Fibroblast of skin of right quadriceps (primary cell): ENCODE measurements at regions not wholly inside any gene's neighbourhood (a gene's known extent, or its start where the extent isn't known, plus 50 kb on each side); places are given as distances from the start of the nearest gene placed in this dataset.
"Not testable (repeated sequence)": the region's sequence is repeated elsewhere in the genome, so short reads cannot be mapped to it uniquely, and the experiment has no call there.

Source experiments
- DNase-seq: peaks from one replicate; pipeline ENCODE4 v3.0.0-alpha.2; 2013

- no peak for DNase-seq
Observed at GRCh38 chr9:78678877-78679276, 382.0 kb downstream of the PSAT1 start.

GRCh38 chr9:78680196-78680595 lies 383.3 kb downstream of the PSAT1 start:
- no peak for DNase-seq

GRCh38 chr9:78682216-78682615 lies 385.3 kb downstream of the PSAT1 start:
- no peak for DNase-seq

DNA sequence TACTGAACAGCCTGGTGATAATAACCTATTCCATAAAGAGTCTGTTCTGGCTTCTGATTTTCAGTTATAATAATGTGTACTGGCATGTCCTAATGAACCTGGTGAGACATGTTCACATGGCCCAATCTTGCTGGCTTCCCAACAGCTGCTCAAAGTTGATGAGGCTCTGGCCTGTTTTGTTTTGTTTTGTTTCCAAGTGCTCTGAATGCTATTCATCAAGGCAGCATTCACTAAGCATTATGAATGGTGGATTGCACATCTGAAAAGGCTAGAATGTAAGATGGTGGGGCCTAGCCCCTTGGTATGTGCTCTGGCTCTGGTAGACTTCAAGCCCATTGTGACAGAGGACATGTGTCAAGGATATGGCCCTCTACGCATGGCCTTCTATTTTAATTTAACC lies 388.5 kb downstream of the PSAT1 start:
- no peak for DNase-seq

DNA sequence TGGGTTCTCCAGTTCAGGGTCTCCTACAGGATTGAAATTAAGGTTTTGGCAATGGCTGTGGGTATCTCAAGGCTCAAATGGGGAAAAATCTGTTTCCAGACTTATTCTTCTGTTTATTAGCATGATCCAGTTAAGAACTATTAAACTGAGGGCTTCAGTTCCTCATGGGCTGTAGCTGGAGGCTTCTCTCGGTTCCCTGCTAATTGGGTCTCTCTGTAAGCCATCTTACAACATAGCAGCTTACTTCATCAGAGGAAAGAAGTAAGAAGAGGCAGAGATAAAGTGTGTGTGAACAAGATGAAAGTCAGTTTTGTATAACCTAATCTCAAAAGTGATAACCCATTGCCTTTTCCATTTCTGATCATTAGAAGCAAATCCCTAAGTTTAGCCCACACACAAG lies 391.9 kb downstream of the PSAT1 start:
- DNase-seq, result no peak

DNA sequence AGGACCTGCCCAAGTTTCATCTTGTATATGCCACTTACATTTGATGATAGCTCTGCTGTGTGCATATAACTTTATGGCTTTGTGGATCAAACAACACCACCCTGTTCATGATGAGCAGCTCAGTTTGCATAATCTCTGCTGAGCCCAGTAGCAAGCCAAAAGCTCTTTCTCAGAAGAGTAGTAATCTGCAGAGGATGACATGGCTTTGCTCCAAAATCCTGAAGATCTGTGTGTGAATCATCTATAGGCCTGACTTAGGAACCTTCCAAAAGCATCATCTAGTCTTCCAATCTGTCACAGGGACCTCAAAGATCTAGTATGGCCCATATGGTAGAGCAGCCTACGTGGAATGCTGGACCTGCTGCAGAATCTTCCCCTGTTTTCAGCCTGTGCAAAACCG lies 394.6 kb downstream of the PSAT1 start:
- peak; percentile 66 for DNase-seq

GRCh38 chr9:78692871-78693270 lies 395.9 kb downstream of the PSAT1 start:
- DNase-seq, result peak; percentile 83

DNA sequence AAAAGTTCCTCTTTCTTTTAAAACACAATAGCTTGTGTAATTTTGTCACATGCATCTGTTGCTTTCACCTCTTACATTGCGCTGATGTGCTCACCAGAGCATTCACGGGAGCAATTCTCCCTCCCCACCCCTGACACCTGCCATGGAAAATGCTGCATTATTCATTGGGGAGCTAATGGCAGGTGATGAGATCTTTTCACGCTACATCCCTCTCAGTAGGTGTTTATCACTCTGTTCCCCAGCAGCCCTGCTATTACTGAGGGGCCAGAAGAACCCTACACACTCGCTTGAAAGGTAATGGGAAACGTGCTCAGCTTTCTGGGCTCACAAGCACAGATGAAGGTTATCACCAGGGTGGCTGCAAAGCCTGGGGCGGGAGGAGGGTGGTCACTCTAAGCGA lies 398.0 kb downstream of the PSAT1 start:
- DNase-seq, result no peak

DNA sequence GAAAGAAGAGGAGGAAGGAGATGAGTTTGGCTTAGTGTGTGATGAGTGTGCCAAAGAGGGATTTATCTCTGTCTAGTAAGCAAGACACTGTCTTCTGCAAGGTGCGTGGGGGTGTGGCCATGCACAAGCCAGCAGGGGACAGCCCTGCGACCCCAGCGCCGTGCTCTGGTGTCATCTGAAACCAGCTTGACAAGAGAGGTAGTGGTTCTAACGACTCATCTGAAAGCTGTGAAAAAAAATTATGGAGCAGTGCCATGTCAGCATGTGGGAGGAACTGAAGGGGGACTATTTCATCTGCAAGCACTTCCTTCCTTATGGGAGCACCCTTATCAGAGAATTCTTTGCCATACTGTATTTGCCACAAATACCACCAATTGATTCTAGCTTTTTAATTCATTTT lies 398.6 kb downstream of the PSAT1 start:
- DNase-seq, result no peak

GRCh38 chr9:78697618-78698017 lies 400.7 kb downstream of the PSAT1 start:
- peak; percentile 42 for DNase-seq

GRCh38 chr9:78698371-78698770 lies 401.4 kb downstream of the PSAT1 start:
- DNase-seq, result no peak

- DNase-seq, result peak; percentile 37
Observed at GRCh38 chr9:78699217-78699616, 402.3 kb downstream of the PSAT1 start.

GRCh38 chr9:78704153-78704552 lies 407.2 kb downstream of the PSAT1 start:
- DNase-seq, result not testable (repeated sequence)

- DNase-seq, result no peak
Observed at GRCh38 chr9:78707080-78707479, 410.2 kb downstream of the PSAT1 start.

DNA sequence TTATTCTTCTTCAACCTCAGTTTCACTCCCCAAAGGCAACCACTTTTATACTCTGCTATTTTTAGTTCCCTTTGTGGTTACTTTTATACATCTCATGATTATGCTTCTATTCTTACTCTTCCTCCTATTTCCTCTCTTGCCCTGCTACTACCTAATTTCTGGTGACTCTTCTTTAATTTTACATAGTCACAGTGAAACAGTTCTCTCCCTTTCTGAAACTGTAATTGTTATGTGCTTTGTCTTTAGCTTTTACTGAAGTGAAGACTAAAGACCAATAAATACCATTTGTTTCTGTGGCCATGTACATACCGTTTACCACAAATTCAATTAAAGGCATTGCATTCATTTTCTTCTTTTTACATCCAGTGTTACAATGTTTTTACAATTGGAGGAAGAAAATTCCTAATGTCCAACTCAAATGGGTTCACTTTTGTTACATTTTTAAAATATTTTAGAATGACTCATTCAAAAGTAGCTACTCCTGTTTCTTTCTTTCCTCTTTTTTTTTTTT lies 410.6 kb downstream of the PSAT1 start:
- peak; percentile 91 for DNase-seq

DNA sequence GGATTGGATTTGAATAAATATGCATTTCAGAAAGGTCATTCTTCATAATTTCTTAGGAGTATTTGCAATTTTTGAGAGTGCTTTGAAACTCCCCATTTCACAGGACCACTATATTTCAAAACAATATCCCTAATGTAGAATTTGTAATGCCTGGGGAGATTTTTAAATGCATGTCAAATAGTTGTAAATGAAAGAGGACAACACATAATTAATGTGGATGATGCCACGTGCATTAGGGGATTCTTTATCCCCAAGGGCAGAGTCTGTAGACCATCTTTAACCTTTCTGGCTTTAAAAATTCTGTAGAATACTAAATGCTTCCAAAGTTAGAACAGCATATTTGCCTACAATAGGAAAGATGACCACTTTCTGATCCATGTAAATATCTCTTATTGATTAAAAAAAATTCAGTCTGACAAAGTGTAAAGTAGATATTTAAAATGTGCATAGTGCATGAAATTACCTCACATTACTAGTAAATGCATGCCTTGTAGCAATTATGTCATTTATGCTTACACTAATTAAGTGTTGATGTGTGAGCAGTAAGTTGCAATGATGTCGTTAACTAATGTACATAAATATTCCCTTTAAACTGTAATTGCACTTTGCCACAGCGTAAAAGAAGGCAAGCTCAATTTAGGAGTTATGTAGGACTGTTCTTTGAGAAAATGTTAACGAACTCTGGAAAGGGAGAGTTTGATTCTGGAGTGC lies 416.1 kb downstream of the PSAT1 start:
- no peak for DNase-seq

- peak; percentile 96 for DNase-seq
Observed at GRCh38 chr9:78713614-78714405, 416.9 kb downstream of the PSAT1 start.

- DNase-seq, result peak; percentile 88
Observed at GRCh38 chr9:78714576-78714975, 417.7 kb downstream of the PSAT1 start.

DNA sequence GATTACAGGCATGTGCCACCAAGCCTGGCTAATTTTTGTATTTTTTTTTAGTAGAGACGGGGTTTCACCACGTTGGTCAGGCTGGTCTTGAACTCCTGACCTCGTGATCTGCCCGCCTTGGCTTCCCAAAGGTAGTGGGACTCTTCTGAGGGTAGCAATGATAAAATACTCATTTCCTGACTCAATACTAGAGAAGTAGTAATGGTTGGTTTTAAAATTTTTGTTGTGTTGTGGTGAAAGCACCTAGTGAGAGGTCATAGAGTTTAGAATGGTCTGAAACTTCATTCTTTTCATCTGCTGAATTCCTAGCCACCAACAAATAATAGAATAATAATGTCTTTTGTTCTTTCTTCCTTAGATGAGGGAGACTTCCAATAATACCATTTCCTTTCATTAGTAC lies 422.1 kb downstream of the PSAT1 start:
- DNase-seq, result not testable (repeated sequence)

GRCh38 chr9:78724896-78725295 lies 428.0 kb downstream of the PSAT1 start:
- DNase-seq, result no peak

DNA sequence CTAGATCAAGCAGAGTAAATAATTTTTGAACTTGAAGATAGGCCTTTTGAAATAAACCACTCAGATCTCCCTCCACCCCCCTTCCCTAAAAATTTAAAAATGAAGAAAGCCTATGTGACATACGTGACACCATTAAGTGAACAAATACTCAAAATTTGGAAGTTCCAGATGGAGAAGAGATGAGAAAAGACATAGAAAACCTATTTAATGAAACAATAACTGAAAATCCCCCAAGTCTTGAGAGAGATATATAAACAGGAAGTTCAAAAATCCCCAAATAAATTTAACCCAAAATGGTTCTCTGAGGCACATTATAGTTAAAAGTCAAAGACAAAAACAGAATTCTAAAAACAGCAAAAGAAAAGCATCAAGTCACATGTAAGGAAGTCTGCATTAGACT lies 428.6 kb downstream of the PSAT1 start:
- DNase-seq, result no peak

DNA sequence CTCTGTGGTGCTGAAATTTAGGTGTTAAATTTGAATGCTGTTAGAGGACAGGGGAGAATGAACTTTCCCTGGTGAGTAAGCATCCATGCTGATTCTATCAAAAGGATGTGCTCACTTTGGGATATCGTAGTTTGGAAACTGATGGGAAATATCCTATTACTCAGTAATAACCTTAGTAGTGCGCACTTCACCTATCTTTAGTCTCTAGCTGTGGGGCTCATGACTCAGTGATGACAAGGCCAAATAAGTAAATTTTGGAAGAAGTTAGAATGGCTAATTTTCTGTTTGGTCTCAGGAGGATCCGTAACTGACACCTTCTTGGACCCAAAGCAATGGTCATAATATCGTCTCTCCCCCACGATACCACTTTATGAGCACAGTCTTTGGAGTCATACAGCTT lies 448.4 kb downstream of the PSAT1 start:
- no peak for DNase-seq

GRCh38 chr9:78746010-78746409 lies 449.1 kb downstream of the PSAT1 start:
- DNase-seq, result no peak

DNA sequence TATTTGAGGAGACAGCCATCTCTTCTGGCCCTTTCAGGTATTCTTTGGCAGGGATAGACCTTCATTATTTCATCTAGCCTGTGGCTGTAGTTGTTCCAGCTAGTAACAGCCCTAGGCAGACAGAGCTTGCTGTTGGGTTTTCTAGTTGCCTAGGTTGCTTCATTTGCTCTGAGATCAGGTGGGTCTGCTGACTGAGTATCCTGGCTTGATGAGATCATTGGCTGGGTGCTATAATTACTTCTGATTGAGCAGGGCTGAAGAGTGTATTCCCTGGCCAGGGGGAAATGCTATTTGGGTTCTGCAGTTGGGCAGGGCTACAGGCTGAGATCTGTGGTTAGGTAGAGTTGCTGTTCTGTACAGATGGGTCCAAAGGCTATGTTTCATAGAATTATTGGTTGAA lies 456.1 kb downstream of the PSAT1 start:
- no peak for DNase-seq
